ENCODE measurements at regions not wholly inside any gene's neighbourhood (a gene's known extent, or its start where the extent isn't known, plus 50 kb on each side); places are given as distances from the start of the nearest gene placed in this dataset.

GRCh38 chr16:52068447-52069074, 478.4 kb downstream of the TOX3 start:
- TF ChIP-seq CTCF (IDR thresholded peaks at IDR 0.05), result no peak

GRCh38 chr16:52066962-52067361, 480.0 kb downstream of the TOX3 start:
- no peaks in the 10 kb centered on the region for H3K9me3 ChIP-seq
- no peaks in the 10 kb centered on the region for H3K36me3 ChIP-seq
- TF ChIP-seq CTCF (IDR thresholded peaks at IDR 0.05), result no peak
- no peak overlapping the region for H3K4me3 ChIP-seq (ENCODE audit: low read depth in 1 of 2, low read length in 1 of 2)
- no peaks in the 10 kb centered on the region for H3K4me1 ChIP-seq (ENCODE audit: control insufficient read depth in 1 of 2, insufficient read depth in 1 of 2, low read depth in 1 of 2, low read length in 1 of 2)
- H3K27me3 ChIP-seq, result no peaks in the 10 kb centered on the region
- H3K27ac ChIP-seq, result no peak overlapping the region

More at GRCh38 chr16:52068447-52069074, 478.4 kb downstream of the TOX3 start:
- no peaks in the 10 kb centered on the region for H3K9me3 ChIP-seq
- no peaks in the 10 kb centered on the region for H3K36me3 ChIP-seq
- H3K4me1 ChIP-seq (ENCODE audit: control insufficient read depth in 1 of 2, insufficient read depth in 1 of 2, low read depth in 1 of 2, low read length in 1 of 2), result no peaks in the 10 kb centered on the region
- no peaks in the 10 kb centered on the region for H3K27me3 ChIP-seq
- no peak overlapping the region for H3K4me3 ChIP-seq (ENCODE audit: low read depth in 1 of 2, low read length in 1 of 2)
- H3K27ac ChIP-seq, result no peak overlapping the region

GRCh38 chr16:52056259-52056658, 490.7 kb downstream of the TOX3 start:
- no peaks in the 10 kb centered on the region for H3K27me3 ChIP-seq
- H3K4me1 ChIP-seq (ENCODE audit: control insufficient read depth in 1 of 2, insufficient read depth in 1 of 2, low read depth in 1 of 2, low read length in 1 of 2), result no peaks in the 10 kb centered on the region
- H3K9me3 ChIP-seq, result no peaks in the 10 kb centered on the region
- H3K36me3 ChIP-seq, result no peaks in the 10 kb centered on the region
- no peak overlapping the region for H3K27ac ChIP-seq
- TF ChIP-seq CTCF (IDR thresholded peaks at IDR 0.05), result no peak
- H3K4me3 ChIP-seq (ENCODE audit: low read depth in 1 of 2, low read length in 1 of 2), result no peak overlapping the region

- Histone ChIP-seq H3K27me3 (no peaks in the 10 kb centered on the region), H3K4me3 (ENCODE audit: low read depth in 1 of 2, low read length in 1 of 2) (no peak overlapping the region), H3K4me1 (ENCODE audit: control insufficient read depth in 1 of 2, insufficient read depth in 1 of 2, low read depth in 1 of 2, low read length in 1 of 2) (no peaks in the 10 kb centered on the region), H3K9me3 (no peaks in the 10 kb centered on the region), H3K27ac (no peak overlapping the region), H3K36me3 (no peaks in the 10 kb centered on the region)
- no peak for TF ChIP-seq CTCF (IDR thresholded peaks at IDR 0.05)
Measured at GRCh38 chr16:52055381-52055780, 491.6 kb downstream of the TOX3 start.

- no peaks in the 10 kb centered on the region for H3K4me1 ChIP-seq (ENCODE audit: control insufficient read depth in 1 of 2, insufficient read depth in 1 of 2, low read depth in 1 of 2, low read length in 1 of 2)
- H3K36me3 ChIP-seq, result no peaks in the 10 kb centered on the region
- H3K27ac ChIP-seq, result no peak overlapping the region
- H3K27me3 ChIP-seq, result no peaks in the 10 kb centered on the region
- no peaks in the 10 kb centered on the region for H3K9me3 ChIP-seq
- TF ChIP-seq CTCF (IDR thresholded peaks at IDR 0.05), result no peak
- H3K4me3 ChIP-seq (ENCODE audit: low read depth in 1 of 2, low read length in 1 of 2), result no peak overlapping the region
Measured at GRCh38 chr16:52054326-52054725, 492.6 kb downstream of the TOX3 start.
